ENCODE measurements at regions not wholly inside any gene's neighbourhood (a gene's known extent, or its start where the extent isn't known, plus 50 kb on each side); places are given as distances from the start of the nearest gene placed in this dataset.

DNA sequence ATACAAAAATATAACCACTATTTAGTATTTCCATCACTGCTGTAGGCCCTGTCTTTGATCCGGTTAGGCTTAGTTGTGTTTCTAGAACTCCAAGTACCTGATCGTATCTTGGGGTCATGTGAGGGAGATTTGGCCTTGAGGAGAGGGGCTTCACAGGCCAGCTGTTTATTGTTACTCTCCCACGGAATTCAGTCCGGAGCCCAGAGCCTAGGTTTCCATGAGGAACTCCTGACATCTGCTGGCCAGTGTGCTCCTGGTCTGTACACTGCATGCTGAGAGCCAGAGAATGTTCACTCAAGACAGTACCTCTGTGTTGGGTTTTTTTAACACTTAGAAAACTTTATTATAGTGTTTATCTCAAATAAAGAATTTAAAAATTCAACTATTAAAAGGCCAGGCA, 341.0 kb upstream of the TMEM132C start:
- Mint-ChIP-seq H3K4me3 (ENCODE audit: low read depth, unreplicated experiment) (no peak overlapping the region), H3K9me3 (ENCODE audit: low read depth, unreplicated experiment) (peaks cover 11% of the 10 kb centered on the region), H3K27ac (ENCODE audit: unreplicated experiment) (no peak overlapping the region), H3K4me1 (ENCODE audit: low read depth, unreplicated experiment) (no peaks in the 10 kb centered on the region), H3K27me3 (ENCODE audit: unreplicated experiment) (no peaks in the 10 kb centered on the region), H3K36me3 (ENCODE audit: insufficient read depth, unreplicated experiment) (no peaks in the 10 kb centered on the region)
- CTCF ChIA-PET: no interaction called here
- BruUV-seq (replicated peaks): no TSS peak
- no peak for TF ChIP-seq CTCF (IDR thresholded peaks at IDR 0.05; ENCODE audit: unreplicated experiment)
- no peak for DNase-seq
- intact Hi-C loops (cut with micrococcal nuclease; ENCODE audit: unreplicated experiment): no loop called here

- intact Hi-C loops (cut with micrococcal nuclease; ENCODE audit: unreplicated experiment): no loop called here
These were observed 338.8 kb upstream of the TMEM132C start for GRCh38 chr12:127928178-127928577.

GRCh38 chr12:127928615-127929571, 338.1 kb upstream of the TMEM132C start:
- intact Hi-C loops (cut with micrococcal nuclease; ENCODE audit: unreplicated experiment): no loop called here
- no peaks in the 10 kb centered on the region for H3K4me1 Mint-ChIP-seq (ENCODE audit: low read depth, unreplicated experiment)

More at GRCh38 chr12:127928178-127928577, 338.8 kb upstream of the TMEM132C start:
- H3K4me1 Mint-ChIP-seq (ENCODE audit: low read depth, unreplicated experiment): no peaks in the 10 kb centered on the region
- H3K27ac Mint-ChIP-seq (ENCODE audit: unreplicated experiment): no peak overlapping the region
- no peaks in the 10 kb centered on the region for H3K36me3 Mint-ChIP-seq (ENCODE audit: insufficient read depth, unreplicated experiment)
- no peak for TF ChIP-seq CTCF (IDR thresholded peaks at IDR 0.05; ENCODE audit: unreplicated experiment)
- peaks cover 3% of the 10 kb centered on the region for H3K9me3 Mint-ChIP-seq (ENCODE audit: low read depth, unreplicated experiment)
- H3K4me3 Mint-ChIP-seq (ENCODE audit: low read depth, unreplicated experiment): no peak overlapping the region
- H3K27me3 Mint-ChIP-seq (ENCODE audit: unreplicated experiment): no peaks in the 10 kb centered on the region
- no peak for DNase-seq
- CTCF ChIA-PET: no interaction called here
- no TSS peak for BruUV-seq (replicated peaks)

DNA sequence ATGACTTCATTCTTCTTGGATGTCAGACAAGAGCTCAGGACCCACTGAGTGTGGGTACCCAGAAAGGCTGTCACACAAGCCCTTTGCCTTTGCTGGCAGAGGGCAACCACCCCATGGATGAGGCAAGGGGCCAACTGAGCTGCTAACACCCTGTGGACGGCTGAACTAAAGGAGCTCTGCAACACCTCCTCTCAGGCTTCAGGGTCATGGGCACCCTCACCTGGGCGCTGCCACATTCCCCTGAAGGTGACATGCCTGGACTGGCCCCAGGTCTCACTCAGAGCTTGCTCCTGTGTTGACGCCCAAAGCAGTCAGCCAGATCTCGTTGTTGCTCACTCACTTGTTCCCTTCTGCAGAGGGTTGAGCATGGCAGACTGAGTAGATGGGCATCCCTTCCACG, 336.8 kb upstream of the TMEM132C start:
- intact Hi-C loops (cut with micrococcal nuclease; ENCODE audit: unreplicated experiment): no loop called here
- BruUV-seq (replicated peaks): no TSS peak
- H3K4me1 Mint-ChIP-seq (ENCODE audit: low read depth, unreplicated experiment): no peaks in the 10 kb centered on the region

More at GRCh38 chr12:127928615-127929571, 338.1 kb upstream of the TMEM132C start:
- CTCF ChIA-PET: no interaction called here
- Mint-ChIP-seq H3K36me3 (ENCODE audit: insufficient read depth, unreplicated experiment) (no peaks in the 10 kb centered on the region), H3K9me3 (ENCODE audit: low read depth, unreplicated experiment) (peaks cover 3% of the 10 kb centered on the region), H3K27ac (ENCODE audit: unreplicated experiment) (no peak overlapping the region), H3K4me3 (ENCODE audit: low read depth, unreplicated experiment) (no peak overlapping the region), H3K27me3 (ENCODE audit: unreplicated experiment) (no peaks in the 10 kb centered on the region)
- TF ChIP-seq CTCF (IDR thresholded peaks at IDR 0.05; ENCODE audit: unreplicated experiment): no peak
- no TSS peak for BruUV-seq (replicated peaks)
- no peak for DNase-seq

More for the DNA sequence above, 336.8 kb upstream of the TMEM132C start:
- TF ChIP-seq CTCF (IDR thresholded peaks at IDR 0.05; ENCODE audit: unreplicated experiment): no peak
- no peak for DNase-seq
- Mint-ChIP-seq H3K9me3 (ENCODE audit: low read depth, unreplicated experiment) (no peaks in the 10 kb centered on the region), H3K27ac (ENCODE audit: unreplicated experiment) (no peak overlapping the region), H3K27me3 (ENCODE audit: unreplicated experiment) (no peaks in the 10 kb centered on the region), H3K4me3 (ENCODE audit: low read depth, unreplicated experiment) (no peak overlapping the region), H3K36me3 (ENCODE audit: insufficient read depth, unreplicated experiment) (no peaks in the 10 kb centered on the region)
- CTCF ChIA-PET: no interaction called here
